H1 (cell line): ENCODE measurements at regions not wholly inside any gene's neighbourhood (a gene's known extent, or its start where the extent isn't known, plus 50 kb on each side); places are given as distances from the start of the nearest gene placed in this dataset.

ENCODE experiments used
- CREB1 ChIP-seq: IDR thresholded peaks from 2 replicates; pipeline ENCODE4 v1.6.1; 2012; ENCODE audit warnings: inconsistent platforms
- CTCF ChIP-seq, 3 experiments: IDR thresholded peaks; 1 replicate in 2 of 3; 2 replicates in 1 of 3; pipeline versions ENCODE4 v1.5.1 to v1.6.1; 2011; ENCODE audit warnings: low read length in 3 of 3, mild to moderate bottlenecking in 3 of 3, inconsistent platforms in 2 of 3, low read depth in 1 of 3, moderate library complexity in 1 of 3; ENCODE audit not compliant: insufficient read depth in 1 of 3; ENCODE audit errors: control extremely low read depth in 1 of 3
- HDAC2 ChIP-seq, 2 experiments: fragments of 300-600 bp in 1 of 2; sonication (generic) in 1 of 2; IDR thresholded peaks; 2 replicates each; pipeline ENCODE4 v1.6.1; 2011 to 2012; ENCODE audit warnings: low read depth in 2 of 2, low read length in 2 of 2, mild to moderate bottlenecking in 2 of 2, moderate library complexity in 2 of 2, borderline replicate concordance in 1 of 2, inconsistent platforms in 1 of 2
- NRF1 ChIP-seq: IDR thresholded peaks from 2 replicates; pipeline ENCODE4 v1.6.1; 2011; ENCODE audit warnings: mild to moderate bottlenecking, low read depth, low read length, improper control_type of control experiment
- RAD21 ChIP-seq, 2 experiments: IDR thresholded peaks in 1 of 2; conservative IDR thresholded peaks in 1 of 2; 2 replicates each; pipeline ENCODE4 v1.6.1; 2011; ENCODE audit warnings: low read depth in 2 of 2, low read length in 2 of 2, improper control_type of control experiment in 1 of 2, inconsistent platforms in 1 of 2, mild to moderate bottlenecking in 1 of 2, moderate library complexity in 1 of 2
- SAP30 ChIP-seq: fragments of 300-600 bp; sonication (generic); IDR thresholded peaks from 2 replicates; pipeline ENCODE4 v1.7.1; 2012; ENCODE audit warnings: low read length, moderate library complexity, mild to moderate bottlenecking, inconsistent platforms; ENCODE audit not compliant: insufficient read depth, insufficient replicate concordance
- SIX5 ChIP-seq: IDR thresholded peaks from 2 replicates; pipeline ENCODE4 v1.6.1; 2011; ENCODE audit warnings: mild to moderate bottlenecking, low read depth, low read length
- TF ChIP-seq, protein P1 (sequence below): IDR thresholded peaks from 2 replicates; pipeline ENCODE4 v1.6.1; 2012; ENCODE audit warnings: inconsistent platforms

DNA sequence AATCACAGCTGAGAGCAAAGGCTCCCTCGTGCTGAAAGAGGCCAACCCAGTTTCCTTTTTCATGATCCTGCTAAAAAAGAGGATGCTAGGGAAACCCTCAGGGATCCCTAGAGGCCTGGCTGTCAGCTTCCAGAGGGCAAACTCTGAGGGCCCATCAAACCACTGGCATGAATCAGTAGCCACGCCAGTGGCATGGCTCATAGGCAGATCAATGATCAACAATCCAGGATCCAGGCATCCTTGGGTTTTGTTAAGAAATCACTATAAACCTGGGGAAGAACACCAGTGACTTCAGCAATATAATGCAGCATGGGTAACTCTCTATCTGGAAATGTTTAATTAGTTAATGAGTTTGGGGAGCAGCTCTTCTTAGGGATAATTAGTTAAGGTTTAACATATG, 286.5 kb downstream of the C1D start:
- TF ChIP-seq NRF1 (no peak), CTCF (IDR thresholded peaks at IDR 0.05; ENCODE audit: control extremely low read depth in 1 of 3, insufficient read depth in 1 of 3, low read depth in 1 of 3, low read length in 3 of 3) (no peak), SIX5 (no peak), HDAC2 (IDR thresholded peaks at IDR 0.05; ENCODE audit: borderline replicate concordance in 1 of 2, low read depth in 2 of 2, low read length in 2 of 2) (no peak), RAD21 (IDR thresholded peaks at IDR 0.05 in 1 of 2, conservative IDR thresholded peaks at IDR 0.05 in 1 of 2; ENCODE audit: low read depth in 2 of 2, low read length in 2 of 2) (no peak), SAP30 (no peak), CREB1 (no peak)
- TF ChIP-seq, protein P1, sequence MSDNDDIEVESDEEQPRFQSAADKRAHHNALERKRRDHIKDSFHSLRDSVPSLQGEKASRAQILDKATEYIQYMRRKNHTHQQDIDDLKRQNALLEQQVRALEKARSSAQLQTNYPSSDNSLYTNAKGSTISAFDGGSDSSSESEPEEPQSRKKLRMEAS: no peak
